HepG2 (cell line): ENCODE measurements at regions not wholly inside any gene's neighbourhood (a gene's known extent, or its start where the extent isn't known, plus 50 kb on each side); places are given as distances from the start of the nearest gene placed in this dataset.

Experiments
- ATAC-seq: fragments of 200-7000 bp; cut with Tn5 transposase; 3 replicates; pipeline ENCODE4 v1.9.1; 2020; ENCODE audit warnings: mild to moderate bottlenecking, moderate library complexity
- BruUV-seq: library from RNA; stranded (reverse); fragments of 400-500 nt; replicated peaks from 2 replicates; lab custom pipeline; 2021; lab: Mats Ljungman, UMichigan
- CTCF ChIA-PET: fragments of 300-600 bp; formaldehyde crosslinking; extraction: SDS; loops from one replicate; lab custom pipeline; 2021; ENCODE audit warnings: low total read pairs, inconsistent platforms, low intra/inter-chr PET ratio; lab: Yijun Ruan, JAX
- POLR2A ChIA-PET: fragments of 350-600 bp; sonication (Branson Sonifier 250); formaldehyde crosslinking; loops from one replicate; lab custom pipeline; 2020; ENCODE audit warnings: antibody characterized with exemption, inconsistent platforms; lab: Yijun Ruan, JAX
- DNase-seq: peaks from one replicate; pipeline ENCODE4 v3.0.0-alpha.2; 2015; ENCODE audit warnings: low spot score
- FAIRE-seq: peaks from 3 replicates; lab custom pipeline; 2011; peaks lifted over from hg19 to GRCh38; lab: Jason Lieb, UNC
- H2AFZ ChIP-seq: one replicate; pipeline ENCODE4 v1.6.1; 2011; ENCODE audit warnings: low read length, inconsistent platforms
- H3K27ac ChIP-seq: fragments of 300-600 bp; 3 replicates; pipeline ENCODE4 v1.8.0; 2011; ENCODE audit warnings: mixed run types, mild to moderate bottlenecking, mixed read lengths, low read length, inconsistent platforms; ENCODE audit not compliant: insufficient read depth; ENCODE audit errors: extremely low read length
- H3K27me3 ChIP-seq, 2 experiments: fragments of 200-600 bp in 1 of 2; 2 replicates in 1 of 2; 3 replicates in 1 of 2; pipeline versions ENCODE4 v1.6.0 to v1.8.0; 2011; ENCODE audit warnings: low read length in 2 of 2, mild to moderate bottlenecking in 2 of 2, moderate library complexity in 2 of 2, inconsistent platforms in 1 of 2; ENCODE audit not compliant: insufficient read depth in 2 of 2, control insufficient read depth in 1 of 2
- H3K36me3 ChIP-seq, 2 experiments: fragments of 200-600 bp in 1 of 2; replicated peaks in 1 of 2; 2 replicates in 1 of 2; 3 replicates in 1 of 2; pipeline versions ENCODE4 v1.5.1 to v1.8.0; 2011; ENCODE audit warnings: low read length in 2 of 2, inconsistent platforms in 1 of 2; ENCODE audit not compliant: insufficient read depth in 2 of 2, control insufficient read depth in 1 of 2
- H3K4me1 ChIP-seq: 2 replicates; pipeline ENCODE4 v1.5.1; 2012; ENCODE audit warnings: low read length, inconsistent platforms; ENCODE audit not compliant: insufficient read depth
- H3K4me2 ChIP-seq: 2 replicates; pipeline ENCODE4 v1.6.0; 2011; ENCODE audit warnings: low read depth, low read length, inconsistent platforms
- H3K4me3 ChIP-seq, 3 experiments: fragments of 200-600 bp in 1 of 3; sonication (generic), shearing (Covaris generic) in 1 of 3; replicated peaks in 1 of 3; 2 replicates each; pipeline ENCODE4 v1.5.1; 2011 to 2016; ENCODE audit warnings: low read length in 3 of 3, inconsistent platforms in 2 of 3, low read depth in 2 of 3, mild to moderate bottlenecking in 2 of 3, control low read depth in 1 of 3, mixed read lengths in 1 of 3; ENCODE audit not compliant: insufficient read depth in 1 of 3
- H3K79me2 ChIP-seq: one replicate; pipeline ENCODE4 v1.6.1; 2011; ENCODE audit warnings: low read length, inconsistent platforms; ENCODE audit not compliant: insufficient read depth
- H3K9ac ChIP-seq: 2 replicates; pipeline ENCODE4 v1.6.0; 2011; ENCODE audit warnings: mild to moderate bottlenecking, low read depth, low read length, inconsistent platforms; ENCODE audit not compliant: insufficient read depth
- H3K9me3 ChIP-seq: 2 replicates; pipeline ENCODE4 v1.5.1; 2012; ENCODE audit warnings: mild to moderate bottlenecking, low read length
- H4K20me1 ChIP-seq: 2 replicates; pipeline ENCODE4 v1.6.0; 2011; ENCODE audit warnings: inconsistent platforms, mild to moderate bottlenecking, low read length, moderate library complexity; ENCODE audit not compliant: insufficient read depth
- KLF13 ChIP-seq: sonication (generic); formaldehyde crosslinking; IDR thresholded peaks from 2 replicates; pipeline ENCODE4 v1.4.0; 2020; ENCODE audit warnings: mild to moderate bottlenecking, missing genetic modification reagents
- WGBS: methylation state at CpG from one replicate; pipeline ENCODE4 v1.1.6; 2017; ENCODE audit warnings: low lambda C conversion rate; 5-methylcytosine and 5-hydroxymethylcytosine counted together
- in situ Hi-C: cut with HindIII; loops from 2 replicates; pipeline ENCODE4 v1.10.0; 2017; ENCODE audit warnings: low pct_unique_long_range_greater_than_20kb; ENCODE audit not compliant: extremely low pct_ligation_motif_present
- intact Hi-C: fragments of 100-400 bp; cut with micrococcal nuclease; formaldehyde crosslinking; loops from one replicate; pipeline ENCODE4 v1.10.0; 2022; ENCODE audit not compliant: unreplicated experiment
- TF ChIP-seq, protein P1 (sequence below): sonication (generic); formaldehyde crosslinking; IDR thresholded peaks from one replicate; pipeline ENCODE4 v1.5.1; 2020; ENCODE audit warnings: mild to moderate bottlenecking, missing genetic modification reagents; ENCODE audit errors: not compliant biosample characterization

GRCh38 chr4:124833831-124834505 lies 121.4 kb upstream of the ANKRD50 start:
- Histone ChIP-seq H3K9ac (no peak overlapping the region), H3K27ac (no peak overlapping the region), H3K27me3 (no peaks in the 10 kb centered on the region), H3K4me2 (no peak overlapping the region), H3K36me3 (no peaks in the 10 kb centered on the region; a peak in 1 of 5 replicates), H2AFZ (no peak overlapping the region), H3K4me1 (no peaks in the 10 kb centered on the region), H3K4me3 (no peak overlapping the region), H3K79me2 (no peaks in the 10 kb centered on the region), H3K9me3 (peaks cover 36% of the 10 kb centered on the region), H4K20me1 (no peaks in the 10 kb centered on the region)
- intact Hi-C loops, result no loop called here
- in situ Hi-C loops, result no loop called here
- CTCF ChIA-PET, result no interaction called here
- POLR2A ChIA-PET, result no interaction called here
- FAIRE-seq, result no peak
- TF ChIP-seq, protein P1, sequence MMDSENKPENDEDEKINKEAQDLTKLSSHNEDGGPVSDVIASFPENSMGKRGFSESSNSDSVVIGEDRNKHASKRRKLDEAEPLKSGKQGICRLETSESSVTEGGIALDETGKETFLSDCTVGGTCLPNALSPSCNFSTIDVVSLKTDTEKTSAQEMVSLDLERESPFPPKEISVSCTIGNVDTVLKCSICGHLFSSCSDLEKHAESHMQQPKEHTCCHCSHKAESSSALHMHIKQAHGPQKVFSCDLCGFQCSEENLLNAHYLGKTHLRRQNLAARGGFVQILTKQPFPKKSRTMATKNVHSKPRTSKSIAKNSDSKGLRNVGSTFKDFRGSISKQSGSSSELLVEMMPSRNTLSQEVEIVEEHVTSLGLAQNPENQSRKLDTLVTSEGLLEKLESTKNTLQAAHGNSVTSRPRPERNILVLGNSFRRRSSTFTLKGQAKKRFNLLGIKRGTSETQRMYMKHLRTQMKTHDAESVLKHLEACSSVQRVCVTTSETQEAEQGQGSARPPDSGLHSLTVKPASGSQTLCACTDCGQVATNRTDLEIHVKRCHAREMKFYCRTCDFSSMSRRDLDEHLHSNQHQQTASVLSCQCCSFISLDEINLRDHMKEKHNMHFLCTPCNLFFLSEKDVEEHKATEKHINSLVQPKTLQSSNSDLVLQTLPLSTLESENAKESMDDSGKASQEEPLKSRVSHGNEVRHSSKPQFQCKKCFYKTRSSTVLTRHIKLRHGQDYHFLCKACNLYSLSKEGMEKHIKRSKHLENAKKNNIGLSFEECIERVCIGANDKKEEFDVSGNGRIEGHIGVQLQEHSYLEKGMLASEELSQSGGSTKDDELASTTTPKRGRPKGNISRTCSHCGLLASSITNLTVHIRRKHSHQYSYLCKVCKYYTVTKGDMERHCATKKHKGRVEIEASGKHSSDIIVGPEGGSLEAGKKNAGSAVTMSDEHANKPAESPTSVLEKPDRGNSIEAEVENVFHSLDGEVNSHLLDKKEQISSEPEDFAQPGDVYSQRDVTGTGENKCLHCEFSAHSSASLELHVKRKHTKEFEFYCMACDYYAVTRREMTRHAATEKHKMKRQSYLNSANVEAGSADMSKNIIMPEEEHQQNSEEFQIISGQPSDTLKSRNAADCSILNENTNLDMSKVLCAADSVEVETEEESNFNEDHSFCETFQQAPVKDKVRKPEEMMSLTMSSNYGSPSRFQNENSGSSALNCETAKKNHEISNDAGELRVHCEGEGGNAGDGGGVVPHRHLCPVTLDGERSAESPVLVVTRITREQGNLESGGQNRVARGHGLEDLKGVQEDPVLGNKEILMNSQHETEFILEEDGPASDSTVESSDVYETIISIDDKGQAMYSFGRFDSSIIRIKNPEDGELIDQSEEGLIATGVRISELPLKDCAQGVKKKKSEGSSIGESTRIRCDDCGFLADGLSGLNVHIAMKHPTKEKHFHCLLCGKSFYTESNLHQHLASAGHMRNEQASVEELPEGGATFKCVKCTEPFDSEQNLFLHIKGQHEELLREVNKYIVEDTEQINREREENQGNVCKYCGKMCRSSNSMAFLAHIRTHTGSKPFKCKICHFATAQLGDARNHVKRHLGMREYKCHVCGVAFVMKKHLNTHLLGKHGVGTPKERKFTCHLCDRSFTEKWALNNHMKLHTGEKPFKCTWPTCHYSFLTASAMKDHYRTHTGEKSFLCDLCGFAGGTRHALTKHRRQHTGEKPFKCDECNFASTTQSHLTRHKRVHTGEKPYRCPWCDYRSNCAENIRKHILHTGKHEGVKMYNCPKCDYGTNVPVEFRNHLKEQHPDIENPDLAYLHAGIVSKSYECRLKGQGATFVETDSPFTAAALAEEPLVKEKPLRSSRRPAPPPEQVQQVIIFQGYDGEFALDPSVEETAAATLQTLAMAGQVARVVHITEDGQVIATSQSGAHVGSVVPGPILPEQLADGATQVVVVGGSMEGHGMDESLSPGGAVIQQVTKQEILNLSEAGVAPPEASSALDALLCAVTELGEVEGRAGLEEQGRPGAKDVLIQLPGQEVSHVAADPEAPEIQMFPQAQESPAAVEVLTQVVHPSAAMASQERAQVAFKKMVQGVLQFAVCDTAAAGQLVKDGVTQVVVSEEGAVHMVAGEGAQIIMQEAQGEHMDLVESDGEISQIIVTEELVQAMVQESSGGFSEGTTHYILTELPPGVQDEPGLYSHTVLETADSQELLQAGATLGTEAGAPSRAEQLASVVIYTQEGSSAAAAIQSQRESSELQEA (CRISPR knock-in tag), result no peak
- no peak for TF ChIP-seq KLF13 (CRISPR knock-in tag)
- no peak for ATAC-seq
- DNase-seq, result no peak
- no TSS peak for BruUV-seq
- WGBS, result 50% methylated on average over 5 of the region's 5 CpGs
